Activated B cell treated with CpG ODN at 0.5 μM for 24 hours (primary cell): ENCODE measurements at regions not wholly inside any gene's neighbourhood (a gene's known extent, or its start where the extent isn't known, plus 50 kb on each side); places are given as distances from the start of the nearest gene placed in this dataset.

Source experiments
- ATAC-seq: fragments of 200-7000 bp; cut with Tn5 transposase; one replicate; pipeline ENCODE4 v1.10.0; 2021; ENCODE audit warnings: low read depth, mild to moderate bottlenecking, moderate library complexity
- CTCF ChIA-PET: fragments of 350-600 bp; sonication (Branson Sonifier 250); formaldehyde crosslinking; loops from one replicate; lab custom pipeline; 2021; ENCODE audit warnings: antibody characterized with exemption; lab: Charles Lee
- POLR2A ChIA-PET: fragments of 350-600 bp; sonication (Branson Sonifier 250); formaldehyde crosslinking; loops from one replicate; lab custom pipeline; 2021; ENCODE audit warnings: antibody characterized with exemption; lab: Charles Lee
- DNase-seq: peaks from one replicate; pipeline ENCODE4 v3.0.0; 2022
- H3K27ac Mint-ChIP-seq: one replicate; pipeline ENCODE4 v1.8.0; 2020; ENCODE audit warnings: mixed read lengths
- H3K27me3 Mint-ChIP-seq: one replicate; pipeline ENCODE4 v1.8.0; 2021; ENCODE audit warnings: mixed read lengths
- H3K36me3 Mint-ChIP-seq: one replicate; pipeline ENCODE4 v1.8.0; 2021; ENCODE audit warnings: low read depth, mixed read lengths
- H3K4me1 Mint-ChIP-seq: one replicate; pipeline ENCODE4 v1.8.0; 2021; ENCODE audit warnings: mixed read lengths
- H3K4me3 Mint-ChIP-seq: one replicate; pipeline ENCODE4 v1.8.0; 2020; ENCODE audit warnings: mild to moderate bottlenecking, mixed read lengths
- H3K9me3 Mint-ChIP-seq: one replicate; pipeline ENCODE4 v1.8.0; 2020; ENCODE audit warnings: mixed read lengths
- CTCF ChIP-seq: fragments of 200-600 bp; IDR thresholded peaks from one replicate; pipeline ENCODE4 v1.8.0; 2022; ENCODE audit warnings: antibody characterized with exemption, mild to moderate bottlenecking
- intact Hi-C: fragments of 100-400 bp; cut with micrococcal nuclease; formaldehyde crosslinking; loops from one replicate; pipeline ENCODE4 v1.15.1; 2024

- ATAC-seq (no peak), DNase-seq (no peak)
- Mint-ChIP-seq H3K36me3 (no peaks in the 10 kb centered on the region), H3K27me3 (peaks cover 14% of the 10 kb centered on the region), H3K4me1 (peaks cover 16% of the 10 kb centered on the region), H3K4me3 (no peak overlapping the region), H3K9me3 (no peaks in the 10 kb centered on the region), H3K27ac (no peak overlapping the region)
- ChIA-PET POLR2A (no interaction called here), CTCF (no interaction called here)
- intact Hi-C loops: loop anchor here (5.0 kb wide), 1 partner anchor 617 kb away; the partner anchor contains the start of gene TSPAN18
- TF ChIP-seq CTCF: no peak
Measured at GRCh38 chr11:45344028-45344427, 57.9 kb upstream of the SYT13 start.

GRCh38 chr11:45343444-45343843 is 57.3 kb upstream of the SYT13 start:
- no peak overlapping the region for H3K4me3 Mint-ChIP-seq
- TF ChIP-seq CTCF: no peak
- CTCF ChIA-PET: no interaction called here
- H3K9me3 Mint-ChIP-seq: no peaks in the 10 kb centered on the region
- H3K36me3 Mint-ChIP-seq: no peaks in the 10 kb centered on the region
- DNase-seq: no peak
- no peak for ATAC-seq
- intact Hi-C loops: loop anchor here (5.0 kb wide), 1 partner anchor 616 kb away; the partner anchor contains the start of gene TSPAN18
- POLR2A ChIA-PET: no interaction called here
- H3K27me3 Mint-ChIP-seq: peaks cover 14% of the 10 kb centered on the region
- peaks cover 17% of the 10 kb centered on the region for H3K4me1 Mint-ChIP-seq
- no peak overlapping the region for H3K27ac Mint-ChIP-seq

- no peak overlapping the region for H3K27ac Mint-ChIP-seq
- ChIA-PET CTCF (interaction anchor here (1.1 to 3.9 kb wide), 4 partner anchors 9 to 405 kb away, joined by 3 to 11 read pairs (median 4); no protein-coding TSS in a partner anchor), POLR2A (no interaction called here)
- no peak for ATAC-seq
- H3K4me1 Mint-ChIP-seq: peaks cover 17% of the 10 kb centered on the region
- no peak overlapping the region for H3K4me3 Mint-ChIP-seq
- peaks cover 14% of the 10 kb centered on the region for H3K27me3 Mint-ChIP-seq
- no peak for DNase-seq
- H3K36me3 Mint-ChIP-seq: no peaks in the 10 kb centered on the region
- H3K9me3 Mint-ChIP-seq: no peaks in the 10 kb centered on the region
- intact Hi-C loops: loop anchor here (5.0 kb wide), 1 partner anchor 614 kb away; the partner anchor contains the start of gene TSPAN18
- no peak for TF ChIP-seq CTCF
Measured at GRCh38 chr11:45341372-45341771, 55.2 kb upstream of the SYT13 start.

GRCh38 chr11:45339729-45340519 is 53.8 kb upstream of the SYT13 start:
- ChIA-PET POLR2A (interaction anchor here (0.6 kb wide), 1 partner anchor 15 kb away, joined by 5 read pairs; no protein-coding TSS in a partner anchor), CTCF (interaction anchor here (0.6 to 3.9 kb wide), 8 partner anchors 10 to 432 kb away, joined by 3 to 11 read pairs (median 5); no protein-coding TSS in a partner anchor)
- no peaks in the 10 kb centered on the region for H3K9me3 Mint-ChIP-seq
- peak; percentile 73 for TF ChIP-seq CTCF
- peaks cover 11% of the 10 kb centered on the region for H3K27me3 Mint-ChIP-seq
- peak; percentile 90 for DNase-seq
- peaks cover 20% of the 10 kb centered on the region for H3K4me1 Mint-ChIP-seq
- H3K4me3 Mint-ChIP-seq: peak overlapping the region; percentile 93
- peak overlapping the region; percentile 81 for H3K27ac Mint-ChIP-seq
- ATAC-seq: peak; percentile 100
- intact Hi-C loops: loop anchor here (1.0 to 5.0 kb wide), 5 partner anchors 15 to 613 kb away; partner anchors contain the start of gene TSPAN18
- no peaks in the 10 kb centered on the region for H3K36me3 Mint-ChIP-seq
